ENCODE measurements at regions not wholly inside any gene's neighbourhood (a gene's known extent, or its start where the extent isn't known, plus 50 kb on each side); places are given as distances from the start of the nearest gene placed in this dataset.

DNA sequence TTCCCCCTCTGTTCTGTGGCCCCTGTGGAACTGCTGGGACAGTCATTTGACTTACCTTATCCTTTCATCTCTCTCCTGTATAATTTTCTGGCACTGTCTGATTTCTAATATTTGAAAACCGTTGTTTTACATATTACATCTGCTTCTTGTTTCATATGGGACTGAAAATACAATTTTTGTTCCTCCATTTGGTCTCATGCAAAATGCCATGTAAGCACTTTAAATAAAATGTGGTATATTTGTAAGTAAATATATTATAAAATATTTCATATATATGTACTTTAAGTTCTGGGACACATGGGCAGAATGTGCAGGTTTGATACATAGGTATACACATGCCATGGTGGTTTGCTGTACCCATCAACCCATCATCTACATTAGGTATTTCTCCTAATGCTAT lies 93.9 kb upstream of the PLPPR5 start:
- DNase-seq (ENCODE audit: low read depth), result no peak
- TF ChIP-seq, protein P1, sequence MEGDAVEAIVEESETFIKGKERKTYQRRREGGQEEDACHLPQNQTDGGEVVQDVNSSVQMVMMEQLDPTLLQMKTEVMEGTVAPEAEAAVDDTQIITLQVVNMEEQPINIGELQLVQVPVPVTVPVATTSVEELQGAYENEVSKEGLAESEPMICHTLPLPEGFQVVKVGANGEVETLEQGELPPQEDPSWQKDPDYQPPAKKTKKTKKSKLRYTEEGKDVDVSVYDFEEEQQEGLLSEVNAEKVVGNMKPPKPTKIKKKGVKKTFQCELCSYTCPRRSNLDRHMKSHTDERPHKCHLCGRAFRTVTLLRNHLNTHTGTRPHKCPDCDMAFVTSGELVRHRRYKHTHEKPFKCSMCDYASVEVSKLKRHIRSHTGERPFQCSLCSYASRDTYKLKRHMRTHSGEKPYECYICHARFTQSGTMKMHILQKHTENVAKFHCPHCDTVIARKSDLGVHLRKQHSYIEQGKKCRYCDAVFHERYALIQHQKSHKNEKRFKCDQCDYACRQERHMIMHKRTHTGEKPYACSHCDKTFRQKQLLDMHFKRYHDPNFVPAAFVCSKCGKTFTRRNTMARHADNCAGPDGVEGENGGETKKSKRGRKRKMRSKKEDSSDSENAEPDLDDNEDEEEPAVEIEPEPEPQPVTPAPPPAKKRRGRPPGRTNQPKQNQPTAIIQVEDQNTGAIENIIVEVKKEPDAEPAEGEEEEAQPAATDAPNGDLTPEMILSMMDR (conservative IDR thresholded peaks at IDR 0.05; ENCODE audit: control insufficient read depth, insufficient read depth, low read depth, low read length), result no peak
- no peak overlapping the region for H3K4me3 ChIP-seq (ENCODE audit: control insufficient read depth, low read depth, low read length)

DNA sequence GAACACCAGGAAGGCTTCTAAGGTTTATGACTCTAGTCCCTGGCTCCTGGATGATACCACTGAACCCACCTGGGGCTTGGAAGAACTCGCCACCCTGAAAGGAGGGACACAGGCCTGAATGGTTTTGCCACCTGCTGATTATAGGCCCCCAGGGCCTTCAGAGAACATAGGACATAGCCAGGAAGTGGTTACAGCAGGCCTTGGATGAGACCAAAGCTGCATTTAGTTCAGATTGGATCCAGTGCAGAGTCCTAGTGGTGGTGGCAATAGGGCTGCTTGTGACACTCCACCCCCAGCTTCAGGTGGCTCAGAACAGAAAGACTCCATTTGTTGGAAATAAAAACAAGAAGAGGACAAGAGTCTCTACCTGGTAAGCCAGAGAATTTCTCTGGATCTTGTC lies 101.6 kb upstream of the PLPPR5 start:
- H3K4me3 ChIP-seq (ENCODE audit: control insufficient read depth, low read depth, low read length), result no peak overlapping the region
- TF ChIP-seq, protein P1 (conservative IDR thresholded peaks at IDR 0.05; ENCODE audit: control insufficient read depth, insufficient read depth, low read depth, low read length), result no peak
- no peak for DNase-seq (ENCODE audit: low read depth)

DNA sequence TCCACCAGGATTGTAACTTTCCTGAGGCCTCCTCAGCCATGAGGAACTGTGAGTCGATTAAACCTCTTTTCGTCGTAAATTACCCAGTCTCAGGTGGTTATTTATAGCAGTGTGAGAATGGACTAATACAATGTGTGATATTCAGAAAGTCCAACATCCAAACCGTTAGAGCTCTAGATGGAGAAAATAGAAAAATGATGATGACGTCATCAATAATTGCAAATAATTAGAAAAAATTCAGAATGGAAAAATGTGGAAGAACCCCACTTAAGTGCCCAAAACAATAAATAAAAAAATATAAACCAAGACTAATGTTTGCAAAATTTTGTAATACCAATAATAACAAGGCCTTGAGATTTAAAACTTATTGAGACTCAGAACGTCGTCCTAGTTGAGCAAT lies 103.0 kb upstream of the PLPPR5 start:
- no peak for DNase-seq (ENCODE audit: low read depth)
- TF ChIP-seq, protein P1 (conservative IDR thresholded peaks at IDR 0.05; ENCODE audit: control insufficient read depth, insufficient read depth, low read depth, low read length), result no peak

DNA sequence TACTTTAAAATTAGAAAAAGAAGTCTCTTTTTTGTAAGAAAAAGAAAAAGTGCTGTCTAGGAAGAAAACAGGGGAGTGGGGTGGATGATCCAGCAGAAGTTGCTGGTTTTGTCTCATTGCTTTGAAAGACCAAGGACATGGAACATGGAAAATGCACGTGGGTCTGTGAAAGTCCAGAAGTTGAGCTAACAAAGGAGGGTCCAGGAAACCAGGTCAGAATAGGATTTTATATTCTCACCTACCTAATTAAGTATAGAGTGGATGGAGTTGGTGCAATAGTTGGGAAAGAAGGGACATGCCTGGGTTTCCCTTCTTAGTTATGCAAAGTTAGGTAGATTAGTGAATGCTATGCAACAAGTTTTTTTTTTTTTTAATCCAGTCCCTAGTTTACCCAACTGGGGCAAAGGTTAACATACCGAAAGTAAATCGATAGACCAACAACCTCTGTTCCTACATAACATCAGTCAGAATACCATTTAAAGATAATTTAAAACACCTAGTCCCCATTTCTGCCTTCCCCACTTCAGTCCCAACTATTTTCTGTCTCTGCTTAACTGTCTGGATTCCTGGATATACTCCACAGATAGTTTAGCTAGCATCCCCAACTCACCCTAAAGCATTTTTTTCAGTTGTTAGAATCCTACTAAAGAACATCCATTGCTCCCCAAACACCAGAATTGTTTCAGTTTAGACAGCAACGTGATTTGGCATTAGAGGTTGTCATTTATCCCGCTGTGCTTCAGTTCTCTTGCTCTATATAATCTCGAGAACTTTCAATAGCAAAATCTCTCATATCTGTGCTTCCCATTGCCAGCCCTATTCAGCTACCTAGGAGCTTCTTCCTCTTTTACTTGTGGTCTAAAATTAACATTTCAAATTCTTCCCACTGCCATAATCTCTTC lies 105.7 kb upstream of the PLPPR5 start:
- TF ChIP-seq, protein P1 (conservative IDR thresholded peaks at IDR 0.05; ENCODE audit: control insufficient read depth, insufficient read depth, low read depth, low read length), result no peak
- no peak for DNase-seq (ENCODE audit: low read depth)

More for the DNA sequence above, 103.0 kb upstream of the PLPPR5 start:
- H3K4me3 ChIP-seq (ENCODE audit: control insufficient read depth, low read depth, low read length), result no peak overlapping the region

DNA sequence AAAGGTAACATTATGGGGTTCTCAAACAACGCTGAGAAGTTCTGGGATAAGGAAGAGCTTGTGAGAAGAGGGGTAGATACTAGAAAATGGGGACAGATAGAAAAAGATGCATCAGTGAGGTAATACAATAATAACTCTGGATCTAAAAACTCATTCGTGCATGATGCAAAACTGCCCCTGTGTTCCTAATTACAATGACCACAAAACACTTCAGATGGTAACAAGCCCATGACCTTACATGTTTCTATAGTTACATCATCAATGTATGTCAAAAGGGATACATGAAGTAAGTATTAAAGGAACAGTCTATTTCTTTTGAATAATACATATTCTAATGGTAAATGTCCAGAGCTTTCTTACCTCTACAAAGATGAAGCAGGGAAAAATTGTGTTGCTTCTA lies 110.6 kb upstream of the PLPPR5 start:
- TF ChIP-seq, protein P1 (conservative IDR thresholded peaks at IDR 0.05; ENCODE audit: control insufficient read depth, insufficient read depth, low read depth, low read length), result no peak
- peak; percentile 7 for DNase-seq (ENCODE audit: low read depth)
- H3K4me3 ChIP-seq (ENCODE audit: control insufficient read depth, low read depth, low read length), result no peak overlapping the region

More for the DNA sequence above, 105.7 kb upstream of the PLPPR5 start:
- H3K4me3 ChIP-seq (ENCODE audit: control insufficient read depth, low read depth, low read length), result no peak overlapping the region

DNA sequence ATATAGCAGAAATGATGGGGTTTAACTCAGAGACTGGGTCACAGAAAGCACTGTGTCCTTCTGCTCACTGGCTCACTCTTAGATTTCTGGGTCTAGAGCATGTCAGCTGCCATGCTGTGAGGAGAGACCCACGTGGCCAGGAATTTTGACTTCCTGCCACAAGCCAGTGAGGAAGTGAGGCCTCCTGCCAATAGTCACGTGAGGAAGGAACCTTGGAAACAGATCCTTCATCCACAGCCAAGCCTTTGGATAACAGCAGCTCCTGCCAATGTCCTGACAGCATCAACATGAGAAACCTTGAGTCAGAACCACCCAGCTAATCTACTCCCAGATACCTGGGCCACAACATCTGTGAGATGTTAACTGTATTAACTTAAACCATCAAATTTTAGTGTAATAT lies 114.5 kb upstream of the PLPPR5 start:
- DNase-seq (ENCODE audit: low read depth), result peak; percentile 19
- TF ChIP-seq, protein P1 (conservative IDR thresholded peaks at IDR 0.05; ENCODE audit: control insufficient read depth, insufficient read depth, low read depth, low read length), result no peak
- no peak overlapping the region for H3K4me3 ChIP-seq (ENCODE audit: control insufficient read depth, low read depth, low read length)
